GM19239 (cell line): ENCODE measurements at regions not wholly inside any gene's neighbourhood (a gene's known extent, or its start where the extent isn't known, plus 50 kb on each side); places are given as distances from the start of the nearest gene placed in this dataset.
"Not testable (repeated sequence)": the region's sequence is repeated elsewhere in the genome, so short reads cannot be mapped to it uniquely, and the experiment has no call there.

ENCODE experiments used
- DNase-seq: peaks from one replicate; pipeline ENCODE4 v3.0.0; 2011; ENCODE audit warnings: low spot score; ENCODE audit not compliant: insufficient read length
- FAIRE-seq: peaks from 2 replicates; lab custom pipeline; 2011; peaks lifted over from hg19 to GRCh38; lab: Jason Lieb, UNC

DNA sequence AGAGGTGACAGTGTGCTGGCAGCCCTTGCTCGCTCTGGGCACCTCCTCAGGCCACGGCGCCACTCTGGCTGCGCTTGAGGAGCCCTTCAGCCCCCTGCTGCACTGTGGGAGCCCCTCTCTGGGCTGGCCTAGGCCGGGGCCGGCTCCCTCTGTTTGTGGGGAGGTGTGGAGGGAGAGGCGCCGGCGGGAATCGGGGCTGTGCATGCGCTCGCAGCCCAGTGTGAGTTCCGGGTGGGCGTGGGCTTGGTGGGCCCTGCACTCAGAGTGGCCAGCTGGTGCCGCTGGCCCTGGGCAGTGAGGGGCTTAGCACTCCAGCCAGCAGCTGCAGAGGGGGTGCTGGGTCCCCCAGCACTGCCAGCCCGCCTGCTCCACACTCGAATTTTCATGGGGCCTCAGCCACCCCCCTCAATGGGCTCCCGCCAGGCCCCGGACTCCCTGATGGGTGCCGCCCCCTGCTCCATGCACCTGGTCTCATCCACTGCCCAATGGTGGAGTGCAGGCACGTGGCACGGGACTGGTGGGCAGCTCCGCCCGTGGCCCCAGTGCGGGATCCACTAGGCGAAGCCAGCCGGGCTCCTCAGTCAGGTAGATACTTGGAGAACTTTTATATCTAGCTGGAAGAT, 96.7 kb upstream of the BET1 start:
- FAIRE-seq (no peak), DNase-seq (no peak)

DNA sequence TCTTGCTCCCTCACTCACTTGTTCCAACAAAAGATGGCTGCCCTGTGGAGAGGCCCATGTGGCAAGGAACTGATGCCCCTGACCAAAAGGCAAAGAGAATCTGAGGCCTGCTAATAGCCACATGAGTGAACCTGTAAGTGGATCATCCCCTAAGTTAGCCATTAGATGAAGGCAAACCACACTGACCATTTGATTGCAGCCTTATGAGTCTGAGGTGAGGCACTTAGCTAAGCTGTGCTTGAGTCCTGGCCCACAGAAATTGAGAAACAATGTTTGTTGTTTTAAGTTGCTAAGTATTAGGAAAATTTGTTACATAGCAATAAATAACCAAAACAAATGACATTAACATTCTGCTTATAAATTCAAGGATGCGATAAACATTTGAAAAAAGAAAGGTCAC, 100.1 kb upstream of the BET1 start:
- no peak for DNase-seq
- FAIRE-seq, result no peak

DNA sequence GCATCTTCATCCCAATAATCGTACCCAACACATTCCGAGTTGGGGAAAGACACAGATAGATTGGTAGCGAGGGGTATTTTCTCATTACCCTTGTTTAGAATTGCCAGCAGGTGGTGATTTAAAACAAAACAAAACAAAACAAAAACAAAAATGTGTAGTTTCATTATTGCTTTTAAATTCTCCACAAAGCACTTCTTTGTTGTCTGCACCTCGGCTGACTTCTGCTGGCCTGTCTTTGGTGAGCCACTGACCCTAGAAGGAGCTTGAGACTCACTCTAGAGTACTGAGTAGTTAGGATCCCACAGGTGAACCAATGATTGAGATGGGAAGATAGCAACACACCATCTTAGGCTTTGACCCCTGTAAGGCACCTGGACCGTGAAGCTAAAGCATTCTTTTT, 105.4 kb upstream of the BET1 start:
- FAIRE-seq (no peak), DNase-seq (no peak)

DNA sequence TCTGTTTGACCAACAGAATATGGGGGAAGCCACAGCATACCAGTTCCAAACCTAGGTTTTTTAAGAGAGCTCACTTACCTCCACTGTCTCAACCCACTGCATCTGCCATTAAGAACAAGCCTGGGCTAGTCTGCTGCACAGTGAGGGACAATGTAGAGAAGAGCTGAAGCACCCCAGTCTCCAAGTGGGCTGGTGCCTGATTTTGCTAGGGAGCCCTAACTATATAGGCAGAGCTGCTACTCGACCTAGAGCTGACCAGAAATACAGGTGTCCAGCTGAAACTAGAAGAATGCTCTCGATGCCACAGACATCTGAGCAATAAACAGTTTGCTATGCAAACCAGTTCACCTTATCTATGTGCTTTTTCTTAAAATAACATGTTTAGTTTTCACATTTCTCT, 106.9 kb upstream of the BET1 start:
- no peak for DNase-seq
- no peak for FAIRE-seq

DNA sequence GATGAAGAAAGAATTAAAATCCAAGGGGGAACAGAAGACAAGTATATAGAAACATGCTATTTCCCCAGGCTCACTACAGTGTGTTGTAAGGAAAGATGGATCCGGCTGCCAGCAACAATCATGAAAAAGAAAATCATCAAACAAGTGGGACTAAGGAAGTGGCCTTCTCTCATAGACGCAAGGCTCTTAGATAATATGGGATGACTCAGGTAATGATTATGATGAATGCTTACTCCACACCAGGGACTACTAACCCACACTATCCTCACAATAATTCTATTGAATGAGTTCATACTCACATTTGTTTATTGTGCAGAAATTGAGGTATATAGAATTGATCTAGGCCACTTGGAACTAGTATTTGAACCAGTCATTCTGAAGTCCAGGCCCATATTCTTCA, 111.2 kb upstream of the BET1 start:
- no peak for DNase-seq
- FAIRE-seq, result no peak

DNA sequence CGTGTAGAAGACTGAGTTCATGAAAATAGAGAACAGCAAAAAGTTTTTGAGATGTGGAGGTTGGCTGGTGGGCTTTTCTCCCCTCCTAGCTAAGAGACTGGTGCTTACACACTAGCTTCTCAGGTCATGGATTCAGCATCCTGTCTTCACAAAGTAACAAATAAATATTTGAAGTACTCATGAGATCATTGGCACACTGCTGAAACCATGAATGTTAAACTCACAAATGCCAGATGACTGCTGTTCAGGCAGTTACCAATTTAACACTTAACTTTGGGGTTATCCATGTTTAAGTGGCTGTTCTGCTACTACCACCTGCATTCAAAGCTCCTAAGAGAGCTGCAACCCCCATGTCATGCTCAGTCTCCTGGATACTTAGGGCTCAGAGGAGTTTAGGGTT, 119.0 kb upstream of the BET1 start:
- DNase-seq (no peak), FAIRE-seq (no peak)

DNA sequence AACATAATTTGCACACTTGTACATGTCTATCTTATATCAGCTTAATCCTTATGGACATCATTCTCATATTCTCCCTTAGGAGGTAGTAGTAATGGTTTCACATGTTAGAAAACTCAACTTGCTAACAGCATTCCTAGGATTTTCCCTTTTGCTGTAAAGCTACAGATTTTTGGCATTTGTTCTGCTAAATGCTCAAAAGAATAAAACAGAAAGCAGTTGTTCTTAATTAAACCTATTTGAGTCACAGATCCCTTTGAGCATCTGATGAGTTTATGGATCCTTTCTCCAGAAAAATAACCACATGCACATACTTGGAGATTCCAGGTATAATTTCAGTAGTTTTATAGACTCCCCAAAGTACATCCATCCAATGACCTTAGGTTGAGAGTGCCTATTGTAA, 122.9 kb upstream of the BET1 start:
- DNase-seq, result no peak
- FAIRE-seq, result no peak

DNA sequence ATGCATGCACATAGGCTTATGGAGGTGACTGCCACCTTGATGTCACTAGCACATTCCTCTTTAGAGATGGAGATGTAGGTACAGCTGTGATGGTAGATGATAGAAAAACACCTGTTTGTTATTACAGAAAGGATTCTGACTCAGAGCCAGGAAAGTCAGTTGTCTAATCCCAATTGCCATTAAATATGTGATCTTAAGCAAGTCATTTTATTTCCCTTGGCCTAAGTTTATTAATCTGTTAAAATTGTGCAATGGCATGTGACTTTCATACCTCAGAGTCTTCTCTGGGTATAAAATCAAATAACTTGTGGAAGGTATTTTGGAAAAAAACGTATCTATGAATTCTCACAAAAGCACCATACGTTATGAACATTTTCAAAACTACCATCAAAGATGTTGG, 123.9 kb upstream of the BET1 start:
- DNase-seq (no peak), FAIRE-seq (no peak)

DNA sequence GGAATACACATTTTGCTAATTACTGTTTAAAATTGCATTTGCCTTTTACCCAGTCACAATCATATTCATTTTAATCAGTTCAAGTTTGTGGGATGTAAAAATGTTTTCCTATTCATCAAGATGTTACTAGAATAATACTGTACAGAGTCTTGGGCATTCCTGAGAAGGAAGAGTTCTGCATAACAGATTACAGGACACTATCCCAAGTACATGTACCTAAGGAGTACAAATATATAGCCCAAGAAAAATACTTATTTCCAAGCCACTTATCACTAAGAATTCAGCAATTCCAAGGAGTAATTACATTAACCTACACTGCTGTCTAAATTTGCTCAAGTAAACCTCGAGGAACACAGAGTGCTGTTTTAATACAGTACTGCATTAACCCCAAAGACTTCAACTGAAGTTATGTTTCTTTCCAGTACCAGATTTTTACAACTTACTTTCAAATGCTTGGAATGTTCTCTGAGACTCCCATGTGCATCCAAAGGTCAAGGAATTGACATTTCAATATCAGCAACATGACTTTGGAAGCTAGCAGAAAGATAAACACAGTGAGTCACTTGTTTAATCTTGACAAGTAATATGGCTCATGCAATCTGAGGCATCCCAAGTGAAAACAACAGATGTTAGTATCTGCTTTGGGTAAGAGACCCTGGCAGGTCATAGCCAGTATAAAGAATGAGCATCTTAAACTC, 125.4 kb upstream of the BET1 start:
- no peak for DNase-seq
- FAIRE-seq, result no peak

DNA sequence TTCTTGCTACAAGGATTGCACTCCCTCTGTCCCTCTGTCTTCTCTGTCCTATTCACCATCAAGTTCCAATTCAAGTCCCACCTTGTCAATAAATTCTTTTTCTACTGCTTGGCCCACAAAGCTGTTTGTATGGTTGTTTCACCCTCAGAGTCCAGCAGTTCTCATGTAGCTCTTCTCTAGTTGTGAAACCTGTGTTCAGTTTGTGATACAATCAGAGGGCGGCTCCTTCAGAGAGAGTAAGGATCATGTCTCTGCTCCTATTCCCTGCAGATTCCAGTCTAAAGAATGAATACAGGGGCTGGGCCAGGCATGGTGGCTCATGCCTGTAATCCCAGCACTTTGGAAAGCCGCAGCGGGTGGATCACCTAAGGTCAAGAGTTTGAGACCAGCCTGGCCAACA, 126.6 kb upstream of the BET1 start:
- FAIRE-seq, result no peak
- no peak for DNase-seq

DNA sequence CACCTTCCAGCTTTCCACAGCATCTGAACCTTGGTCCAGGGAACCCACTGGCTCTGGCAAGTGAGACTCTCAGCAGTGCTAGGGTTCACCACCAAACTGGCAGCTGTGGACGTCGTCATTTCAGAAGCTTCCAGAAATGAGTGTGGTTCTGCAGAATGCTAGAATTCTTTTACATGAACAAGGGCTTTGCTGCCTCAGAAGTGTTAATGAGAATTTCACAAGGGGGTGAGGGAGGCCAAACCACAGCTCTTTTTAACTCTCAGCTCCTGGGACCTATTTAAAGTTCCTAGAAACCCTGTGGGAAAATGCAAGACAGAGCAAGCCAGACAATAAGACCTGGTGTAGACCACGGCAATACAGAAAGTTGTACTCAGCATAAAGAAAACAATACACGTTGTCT, 129.3 kb upstream of the BET1 start:
- no peak for DNase-seq
- FAIRE-seq, result no peak

DNA sequence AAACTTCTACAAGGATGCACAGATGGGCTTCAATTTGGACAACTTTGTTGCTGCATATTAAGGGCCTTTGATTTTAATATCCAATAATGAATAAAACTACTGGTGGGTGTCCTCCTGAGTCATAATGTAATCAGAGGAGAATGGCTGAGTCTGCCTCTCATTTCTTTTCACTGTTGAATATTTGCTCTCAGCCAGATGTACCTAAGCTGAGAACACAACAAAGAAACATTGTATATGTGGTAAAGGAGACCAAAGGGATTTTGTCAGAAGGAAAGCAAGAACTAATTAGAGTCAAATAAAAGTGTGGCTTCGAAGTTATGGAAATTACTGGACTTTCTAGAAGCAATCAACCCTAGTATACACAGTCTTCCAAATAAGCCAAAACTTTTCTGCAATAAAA, 131.0 kb upstream of the BET1 start:
- no peak for DNase-seq
- no peak for FAIRE-seq

DNA sequence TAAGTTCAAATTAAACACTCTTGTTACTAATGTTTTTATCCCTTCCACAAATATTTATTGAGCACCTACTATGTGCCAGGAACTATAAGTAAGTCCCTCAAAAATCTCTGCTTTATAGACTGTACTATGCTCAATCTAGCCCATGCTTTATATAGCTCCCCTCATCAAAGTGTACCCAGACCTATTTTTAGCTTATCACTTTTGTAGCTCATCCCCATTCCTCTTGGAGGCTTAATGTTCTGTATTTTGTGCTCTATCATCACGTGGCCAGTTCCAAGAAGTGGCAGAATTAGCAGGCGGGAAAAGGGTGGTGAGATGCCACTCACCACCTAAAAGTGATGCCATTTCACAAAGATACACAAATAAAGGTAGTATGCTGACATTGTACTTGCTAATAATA, 138.1 kb upstream of the BET1 start:
- DNase-seq (no peak), FAIRE-seq (no peak)

DNA sequence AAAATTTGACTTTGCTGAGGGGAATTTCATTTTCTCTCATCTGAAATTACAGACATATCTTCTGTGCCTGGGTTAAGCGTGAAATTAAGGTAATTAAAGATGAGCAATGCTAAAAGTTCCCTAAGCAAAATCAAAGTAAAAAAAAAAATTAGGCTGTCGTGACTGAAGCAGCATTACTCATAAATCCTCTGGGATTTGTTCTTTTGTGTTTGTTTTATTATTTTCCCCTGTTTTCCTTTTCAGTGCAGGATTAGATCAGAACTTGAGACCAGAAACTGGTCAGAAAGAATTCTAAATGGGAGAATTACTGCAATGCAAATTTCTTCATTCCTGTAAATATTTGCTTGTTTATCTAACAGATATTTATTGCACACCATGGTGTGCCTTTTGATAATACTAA, 141.4 kb upstream of the BET1 start:
- FAIRE-seq (no peak), DNase-seq (no peak)

DNA sequence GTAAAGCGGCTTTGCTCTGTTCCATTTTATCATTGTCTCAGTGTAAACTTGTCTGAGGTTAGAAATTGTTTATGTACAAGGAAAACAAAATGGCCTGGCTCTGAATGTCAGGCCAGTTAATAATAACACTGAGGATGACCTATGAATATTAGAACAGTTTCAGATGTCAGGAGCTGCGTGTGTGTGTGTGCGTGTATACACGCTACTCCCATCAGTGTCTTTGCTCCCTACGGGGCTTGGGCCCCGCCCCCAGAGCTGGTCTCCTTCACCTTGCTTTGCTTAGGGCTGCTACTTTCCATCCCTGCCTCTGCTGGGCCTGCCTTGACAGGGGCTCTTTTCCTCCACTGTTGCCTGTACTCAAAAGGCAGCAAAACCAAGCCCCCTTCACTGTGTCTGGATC, 142.3 kb upstream of the BET1 start:
- FAIRE-seq, result no peak
- no peak for DNase-seq

DNA sequence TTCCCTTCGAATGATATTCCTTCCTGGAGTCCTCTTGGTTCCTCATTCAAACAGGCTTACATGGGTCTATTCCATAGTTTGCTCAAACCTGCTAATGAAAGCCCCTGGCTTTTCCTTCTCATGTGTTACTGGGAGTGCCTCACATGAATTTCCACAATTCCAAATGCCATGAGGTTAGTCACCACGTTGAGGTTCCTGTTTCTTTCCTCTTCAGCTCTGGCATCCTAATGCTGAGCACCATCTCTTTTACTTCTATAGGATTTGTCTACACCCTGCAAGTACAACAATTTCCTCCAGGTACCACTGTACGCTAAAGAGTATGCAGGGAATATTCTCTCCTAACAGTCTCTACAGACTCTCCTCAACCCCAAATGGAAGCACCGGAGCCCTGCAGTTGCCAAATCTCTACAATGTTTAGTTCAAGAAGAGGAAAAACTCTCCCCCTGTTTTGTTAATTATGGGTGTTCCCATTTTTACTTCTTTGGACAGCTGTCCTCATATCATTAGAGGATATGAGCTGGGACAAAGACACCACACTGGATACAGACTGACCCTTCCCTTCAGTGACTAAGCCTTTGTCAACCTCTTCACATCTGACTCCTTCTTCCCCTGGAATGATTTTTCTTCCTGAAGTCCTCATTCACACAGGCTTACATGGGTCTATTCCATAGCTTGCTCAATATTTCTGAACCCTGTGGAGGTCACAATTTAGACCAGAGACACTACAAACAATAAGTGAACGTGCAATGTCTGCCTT, 145.8 kb upstream of the BET1 start:
- no peak for FAIRE-seq
- DNase-seq, result no peak

DNA sequence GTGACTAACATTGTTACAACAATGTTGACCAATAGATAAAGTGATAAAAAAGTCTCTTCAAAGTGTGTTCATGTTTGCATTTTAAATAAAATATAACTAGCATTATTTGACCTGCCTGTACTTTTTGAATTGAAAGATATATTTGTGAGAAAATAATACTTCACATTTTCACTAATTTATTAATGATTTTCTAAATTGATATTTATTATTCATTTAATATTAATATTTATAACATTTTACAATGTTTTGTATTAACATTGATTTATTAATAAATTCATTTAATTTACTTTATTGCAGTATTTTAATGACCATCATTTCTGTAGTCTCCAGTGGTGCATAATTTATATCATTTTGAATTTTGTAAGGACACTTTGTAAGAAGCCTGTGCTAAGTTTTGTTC, 150.0 kb upstream of the BET1 start:
- DNase-seq (no peak), FAIRE-seq (no peak)

DNA sequence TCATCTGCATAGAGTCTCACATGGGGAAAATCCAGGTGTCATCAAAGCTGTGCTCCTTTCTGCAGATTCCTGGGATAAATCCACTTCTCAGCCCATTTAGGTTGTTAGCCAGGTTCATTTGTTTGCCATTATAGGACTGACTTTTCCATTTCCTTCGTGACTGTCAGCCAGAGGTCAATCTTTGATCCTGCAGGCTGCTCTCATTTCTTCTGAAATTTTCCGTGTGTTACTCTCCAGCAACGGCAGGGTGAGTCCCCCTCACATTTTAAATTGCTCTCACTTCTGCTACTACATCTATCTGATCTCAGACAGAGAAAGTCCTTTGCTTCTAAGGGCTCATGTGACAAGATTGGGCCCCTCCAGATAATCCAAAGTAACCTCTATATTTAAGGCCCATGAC, 150.7 kb upstream of the BET1 start:
- no peak for DNase-seq
- no peak for FAIRE-seq

DNA sequence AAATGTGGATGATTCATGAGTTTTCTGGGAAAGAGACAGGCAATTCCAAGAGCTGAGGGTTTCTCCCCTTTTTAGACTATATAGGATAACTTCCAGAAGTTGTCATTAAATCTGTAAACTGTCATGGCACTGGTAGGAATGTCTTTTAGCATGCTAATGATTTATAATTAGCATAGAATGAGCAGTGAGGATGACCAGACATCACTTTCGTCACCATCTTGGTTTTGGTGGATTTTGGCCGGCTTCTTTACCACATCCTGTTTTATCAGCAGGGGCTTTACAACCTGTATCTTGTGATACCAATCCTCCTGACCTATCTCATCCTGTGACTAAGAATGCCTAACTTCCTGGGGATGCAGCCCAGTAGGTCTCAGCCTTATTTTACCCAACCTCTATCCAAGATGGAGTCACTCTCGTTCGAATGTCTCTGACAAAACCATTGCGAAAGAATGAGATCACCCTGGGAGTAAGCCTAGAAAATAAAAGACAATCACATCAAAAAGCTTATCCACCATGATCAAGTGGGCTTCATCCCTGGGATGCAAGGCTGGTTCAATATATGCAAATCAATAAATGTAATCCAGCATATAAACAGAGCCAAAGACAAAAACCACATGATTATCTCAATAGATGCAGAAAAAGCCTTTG, 153.6 kb upstream of the BET1 start:
- FAIRE-seq, DNase-seq: not testable (repeated sequence)

DNA sequence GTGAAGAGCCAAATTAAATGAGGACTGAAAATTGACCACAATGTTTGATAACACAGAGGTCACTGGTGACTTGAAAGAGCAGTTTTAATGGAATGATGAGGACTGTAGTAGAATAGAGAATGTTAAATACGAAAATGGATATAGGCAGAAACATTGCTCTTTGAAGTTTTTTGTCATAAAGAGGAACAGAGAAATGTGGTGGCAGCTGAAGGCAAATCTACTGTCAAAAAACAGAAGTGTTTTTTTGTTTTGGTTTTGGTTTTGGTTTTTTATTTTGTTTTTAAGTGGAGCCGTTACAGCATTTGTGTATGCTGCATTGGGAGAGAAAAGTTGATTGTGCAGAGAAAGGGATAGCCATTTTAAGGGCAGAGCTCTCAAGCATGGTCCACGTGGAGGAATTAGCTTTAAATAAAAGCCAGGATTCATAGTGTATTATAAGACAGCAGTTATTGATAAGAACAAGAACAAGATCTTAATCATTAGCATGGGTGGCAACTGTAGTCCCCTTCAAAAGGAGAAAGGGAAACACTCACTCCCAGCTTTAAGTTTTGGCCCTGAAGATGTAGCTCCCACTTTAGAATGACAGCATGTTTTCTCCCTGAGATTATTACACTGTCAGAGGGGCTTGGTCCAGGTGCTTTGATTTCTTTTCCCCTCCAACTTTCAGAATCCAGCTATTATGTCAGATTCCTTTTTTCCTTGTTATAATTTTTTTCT, 156.7 kb upstream of the BET1 start:
- DNase-seq, result peak; percentile 23
- FAIRE-seq, result peak; percentile 94

DNA sequence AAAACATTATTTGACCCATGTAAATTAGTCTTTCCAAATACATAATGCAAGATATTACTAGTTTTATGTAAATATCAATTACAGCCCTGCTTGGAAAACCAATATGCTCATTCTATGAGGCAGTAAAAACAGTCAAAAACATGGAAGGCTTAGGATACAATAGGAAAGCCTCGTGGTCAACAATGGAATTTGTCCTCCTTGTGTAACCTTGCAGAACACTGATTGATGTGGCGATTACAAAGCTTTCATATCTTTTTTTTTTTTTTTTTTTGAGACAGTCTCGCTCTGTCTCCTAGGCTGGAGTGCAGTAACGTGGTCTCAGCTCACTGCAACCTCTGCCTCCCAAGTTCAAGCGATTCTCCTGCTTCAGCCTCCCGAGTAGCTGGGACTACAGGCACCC, 157.3 kb upstream of the BET1 start:
- no peak for DNase-seq
- no peak for FAIRE-seq
